WTC11 (cell line): ENCODE measurements at regions not wholly inside any gene's neighbourhood (a gene's known extent, or its start where the extent isn't known, plus 50 kb on each side); places are given as distances from the start of the nearest gene placed in this dataset.
A peak's percentile ranks its signal among the peaks of the same experiment; 100 is the strongest.
"Not testable (repeated sequence)": the region's sequence is repeated elsewhere in the genome, so short reads cannot be mapped to it uniquely, and the experiment has no call there.

Source experiments
- ATAC-seq: fragments of 200-7000 bp; cut with Tn5 transposase; 2 replicates; pipeline ENCODE4 v1.10.0; 2021; ENCODE audit warnings: mild to moderate bottlenecking, moderate library complexity
- CTCF ChIA-PET: fragments of 300-600 bp; sonication (Branson Sonifier 250); formaldehyde crosslinking; loops from one replicate; lab custom pipeline; 2021; ENCODE audit warnings: antibody characterized with exemption; lab: Charles Lee
- POLR2A ChIA-PET: fragments of 350-600 bp; sonication (Branson Sonifier 250); formaldehyde crosslinking; loops from one replicate; lab custom pipeline; 2021; ENCODE audit warnings: antibody characterized with exemption; lab: Charles Lee
- DNase-seq: peaks from one replicate; pipeline ENCODE4 v3.0.0; 2021; ENCODE audit warnings: low spot score
- H3K27ac Mint-ChIP-seq: 2 replicates; pipeline ENCODE4 v1.8.0; 2021; ENCODE audit warnings: mixed read lengths
- H3K27me3 Mint-ChIP-seq: 2 replicates; pipeline ENCODE4 v1.8.0; 2021; ENCODE audit warnings: low read depth, mild to moderate bottlenecking, moderate library complexity, mixed read lengths
- H3K36me3 Mint-ChIP-seq: 2 replicates; pipeline ENCODE4 v1.8.0; 2021; ENCODE audit warnings: mixed read lengths
- H3K4me1 Mint-ChIP-seq: 2 replicates; pipeline ENCODE4 v1.8.0; 2022; ENCODE audit warnings: mixed read lengths
- H3K4me3 Mint-ChIP-seq: 2 replicates; pipeline ENCODE4 v1.8.0; 2021; ENCODE audit warnings: mild to moderate bottlenecking, moderate library complexity, mixed read lengths
- H3K9me3 Mint-ChIP-seq: 2 replicates; pipeline ENCODE4 v1.8.0; 2021; ENCODE audit warnings: mixed read lengths
- ATF1 ChIP-seq: sonication (generic); formaldehyde crosslinking; IDR thresholded peaks from 2 replicates; pipeline ENCODE4 v1.8.1; 2023; ENCODE audit warnings: mild to moderate bottlenecking, moderate library complexity, missing genetic modification reagents
- CREM ChIP-seq: sonication (generic); formaldehyde crosslinking; IDR thresholded peaks from 2 replicates; pipeline ENCODE4 v1.8.1; 2022; ENCODE audit warnings: mild to moderate bottlenecking, missing genetic modification reagents, moderate library complexity
- ESRRA ChIP-seq: sonication (generic); formaldehyde crosslinking; IDR thresholded peaks from 2 replicates; pipeline ENCODE4 v1.8.1; 2022; ENCODE audit warnings: mild to moderate bottlenecking, missing genetic modification reagents, borderline replicate concordance
- ETV6 ChIP-seq: sonication (generic); formaldehyde crosslinking; IDR thresholded peaks from 2 replicates; pipeline ENCODE4 v1.8.1; 2022; ENCODE audit warnings: mild to moderate bottlenecking, missing genetic modification reagents
- FOXK1 ChIP-seq: sonication (generic); formaldehyde crosslinking; IDR thresholded peaks from 2 replicates; pipeline ENCODE4 v1.8.0; 2022; ENCODE audit warnings: mild to moderate bottlenecking, moderate library complexity, missing genetic modification reagents
- FOXP1 ChIP-seq: sonication (generic); formaldehyde crosslinking; IDR thresholded peaks from 2 replicates; pipeline ENCODE4 v1.8.0; 2022; ENCODE audit warnings: missing genetic modification reagents, mild to moderate bottlenecking, moderate library complexity, borderline replicate concordance
- GABPB1 ChIP-seq: sonication (generic); formaldehyde crosslinking; IDR thresholded peaks from 2 replicates; pipeline ENCODE4 v1.8.1; 2023; ENCODE audit warnings: mild to moderate bottlenecking, missing genetic modification reagents
- GRHL2 ChIP-seq: fragments of 250-450 bp; sonication (Bioruptor Pico); IDR thresholded peaks from 2 replicates; pipeline ENCODE4 v1.8.0; 2022; ENCODE audit warnings: mild to moderate bottlenecking, moderate library complexity; ENCODE audit not compliant: insufficient replicate concordance, severe bottlenecking
- IRF1 ChIP-seq: sonication (generic); formaldehyde crosslinking; IDR thresholded peaks from 2 replicates; pipeline ENCODE4 v1.8.0; 2023; ENCODE audit warnings: missing genetic modification reagents
- JUN ChIP-seq: sonication (generic); formaldehyde crosslinking; IDR thresholded peaks from 2 replicates; pipeline ENCODE4 v1.8.0; 2023; ENCODE audit warnings: mild to moderate bottlenecking, missing genetic modification reagents
- MYBL2 ChIP-seq: sonication (generic); formaldehyde crosslinking; IDR thresholded peaks from 2 replicates; pipeline ENCODE4 v1.8.1; 2023; ENCODE audit warnings: mild to moderate bottlenecking, moderate library complexity, missing genetic modification reagents
- NFATC4 ChIP-seq: fragments of 250-450 bp; sonication (Bioruptor Pico); IDR thresholded peaks from 2 replicates; pipeline ENCODE4 v1.9.0; 2021; ENCODE audit warnings: mild to moderate bottlenecking
- PRRX2 ChIP-seq: fragments of 250-450 bp; sonication (Bioruptor Pico); IDR thresholded peaks from 2 replicates; pipeline ENCODE4 v1.8.0; 2021; ENCODE audit warnings: mild to moderate bottlenecking
- SOX15 ChIP-seq: fragments of 250-450 bp; sonication (Bioruptor Pico); IDR thresholded peaks from 2 replicates; pipeline ENCODE4 v1.9.0; 2021; ENCODE audit warnings: mild to moderate bottlenecking
- TCF7 ChIP-seq: sonication (generic); formaldehyde crosslinking; IDR thresholded peaks from 2 replicates; pipeline ENCODE4 v1.8.0; 2022; ENCODE audit warnings: mild to moderate bottlenecking, low read depth, missing genetic modification reagents, moderate library complexity
- ZBTB21 ChIP-seq: sonication (generic); formaldehyde crosslinking; IDR thresholded peaks from 2 replicates; pipeline ENCODE4 v1.8.1; 2023; ENCODE audit warnings: mild to moderate bottlenecking, missing genetic modification reagents, borderline replicate concordance
- ZBTB43 ChIP-seq: sonication (generic); formaldehyde crosslinking; IDR thresholded peaks from 2 replicates; pipeline ENCODE4 v1.8.1; 2023; ENCODE audit warnings: mild to moderate bottlenecking, missing genetic modification reagents
- ZNF232 ChIP-seq: sonication (generic); formaldehyde crosslinking; IDR thresholded peaks from 2 replicates; pipeline ENCODE4 v1.8.0; 2022; ENCODE audit warnings: mild to moderate bottlenecking, missing genetic modification reagents
- ZNF263 ChIP-seq: sonication (generic); formaldehyde crosslinking; IDR thresholded peaks from 2 replicates; pipeline ENCODE4 v1.8.1; 2022; ENCODE audit warnings: low read depth, mild to moderate bottlenecking, moderate library complexity, missing genetic modification reagents
- ZNF416 ChIP-seq: fragments of 250-450 bp; sonication (Bioruptor Pico); IDR thresholded peaks from 2 replicates; pipeline ENCODE4 v1.9.0; 2021; ENCODE audit warnings: mild to moderate bottlenecking, inconsistent platforms
- ZNF423 ChIP-seq: fragments of 250-450 bp; sonication (Bioruptor Pico); IDR thresholded peaks from 2 replicates; pipeline ENCODE4 v2.1.2; 2022; ENCODE audit warnings: mild to moderate bottlenecking, moderate library complexity
- TF ChIP-seq, protein P1 (sequence below): fragments of 250-450 bp; sonication (Bioruptor Pico); IDR thresholded peaks from 2 replicates; pipeline ENCODE4 v1.9.0; 2021; ENCODE audit warnings: moderate library complexity, mild to moderate bottlenecking, inconsistent platforms, borderline replicate concordance
- TF ChIP-seq, protein P2 (sequence below): sonication (generic); formaldehyde crosslinking; IDR thresholded peaks from 2 replicates; pipeline ENCODE4 v1.8.1; 2023; ENCODE audit warnings: mild to moderate bottlenecking, missing genetic modification reagents
- TF ChIP-seq, protein P3 (sequence below): sonication (generic); formaldehyde crosslinking; IDR thresholded peaks from 2 replicates; pipeline ENCODE4 v1.8.1; 2023; ENCODE audit warnings: mild to moderate bottlenecking, moderate library complexity, missing genetic modification reagents
- TF ChIP-seq, protein P4 (sequence below): sonication (generic); formaldehyde crosslinking; IDR thresholded peaks from 2 replicates; pipeline ENCODE4 v1.8.0; 2023; ENCODE audit warnings: mild to moderate bottlenecking, missing genetic modification reagents

DNA sequence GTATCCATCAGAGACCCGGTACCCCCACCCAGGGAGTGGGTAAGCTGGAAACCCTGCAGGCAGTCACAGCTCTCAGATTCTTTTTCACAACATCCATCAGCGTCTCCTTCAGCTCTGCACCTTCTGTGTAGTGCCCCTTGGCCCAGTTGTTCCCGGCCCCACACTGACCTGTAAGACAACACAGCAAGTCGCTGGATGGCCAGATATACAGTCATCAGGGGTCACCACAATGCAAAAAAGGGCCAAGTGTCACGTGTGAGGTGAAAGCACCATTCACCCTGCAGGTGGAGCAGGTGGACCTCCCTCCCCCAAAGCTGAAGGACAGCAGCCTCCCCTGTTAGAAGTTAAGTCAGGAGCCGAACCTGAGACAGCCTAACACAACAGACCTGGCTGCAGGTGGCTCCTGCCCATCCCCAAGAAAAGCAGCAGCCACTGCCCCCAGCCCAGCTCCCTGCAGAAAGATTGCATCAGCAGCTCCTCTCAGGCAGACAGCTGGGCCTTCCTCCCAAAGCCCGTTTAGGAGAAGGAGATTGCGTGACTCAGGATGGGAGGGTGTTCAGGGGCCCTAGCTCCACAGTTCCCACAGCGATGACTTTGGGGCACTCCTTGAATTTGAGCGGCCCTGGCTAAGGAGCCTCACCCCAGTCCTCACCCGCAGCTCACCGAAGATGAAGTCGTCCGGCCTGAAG lies 69.3 kb upstream of the ZNF678 start:
- H3K9me3 Mint-ChIP-seq, H3K27ac Mint-ChIP-seq, H3K4me3 Mint-ChIP-seq, H3K36me3 Mint-ChIP-seq, H3K4me1 Mint-ChIP-seq, CTCF ChIA-PET, DNase-seq, POLR2A ChIA-PET, H3K27me3 Mint-ChIP-seq: not testable (repeated sequence)
- peak; percentile 59 for ATAC-seq

- ChIA-PET CTCF (interaction anchor here (1.1 kb wide), 1 partner anchor 240 kb away, joined by 3 read pairs; no protein-coding TSS in a partner anchor), POLR2A (no interaction called here)
- TF ChIP-seq SOX15 (CRISPR knock-in tag): no peak
- no peak for TF ChIP-seq GABPB1 (CRISPR knock-in tag)
- no peak for TF ChIP-seq ZBTB21 (CRISPR knock-in tag)
- TF ChIP-seq ZNF423: no peak
- no peak for TF ChIP-seq ESRRA
- TF ChIP-seq, protein P1, sequence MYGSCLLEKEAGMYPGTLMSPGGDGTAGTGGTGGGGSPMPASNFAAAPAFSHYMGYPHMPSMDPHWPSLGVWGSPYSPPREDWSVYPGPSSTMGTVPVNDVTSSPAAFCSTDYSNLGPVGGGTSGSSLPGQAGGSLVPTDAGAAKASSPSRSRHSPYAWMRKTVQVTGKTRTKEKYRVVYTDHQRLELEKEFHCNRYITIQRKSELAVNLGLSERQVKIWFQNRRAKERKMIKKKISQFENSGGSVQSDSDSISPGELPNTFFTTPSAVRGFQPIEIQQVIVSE (CRISPR knock-in tag): no peak
- TF ChIP-seq CREM (CRISPR knock-in tag): no peak
- TF ChIP-seq IRF1 (CRISPR knock-in tag): no peak
- TF ChIP-seq NFATC4 (CRISPR knock-in tag): no peak
- no peak for TF ChIP-seq GRHL2 (CRISPR knock-in tag)
- TF ChIP-seq ZNF232 (CRISPR knock-in tag): no peak
- no peak for TF ChIP-seq JUN
- no peak for TF ChIP-seq FOXP1 (CRISPR knock-in tag)
- TF ChIP-seq MYBL2 (CRISPR knock-in tag): no peak
- TF ChIP-seq ZBTB43 (CRISPR knock-in tag): no peak
- no peak for TF ChIP-seq ATF1 (CRISPR knock-in tag)
- no peak for TF ChIP-seq FOXK1 (CRISPR knock-in tag)
- TF ChIP-seq, all 79 proteins: peak for 0
- Mint-ChIP-seq H3K27me3 (0 out of 2 replicates have a peak, but pooled peaks cover 3% of the 10 kb centered on the region), H3K36me3 (peaks cover 25% of the 10 kb centered on the region), H3K9me3 (peaks cover 33% of the 10 kb centered on the region), H3K4me3 (no peak overlapping the region), H3K27ac (no peak overlapping the region), H3K4me1 (0 out of 2 replicates have a peak, but pooled peaks cover 2% of the 10 kb centered on the region)
- ATAC-seq (no peak), DNase-seq (no peak)
Measured at GRCh38 chr1:227490478-227490877, 72.9 kb upstream of the ZNF678 start.

- CTCF ChIA-PET: no interaction called here
- TF ChIP-seq, protein P2, sequence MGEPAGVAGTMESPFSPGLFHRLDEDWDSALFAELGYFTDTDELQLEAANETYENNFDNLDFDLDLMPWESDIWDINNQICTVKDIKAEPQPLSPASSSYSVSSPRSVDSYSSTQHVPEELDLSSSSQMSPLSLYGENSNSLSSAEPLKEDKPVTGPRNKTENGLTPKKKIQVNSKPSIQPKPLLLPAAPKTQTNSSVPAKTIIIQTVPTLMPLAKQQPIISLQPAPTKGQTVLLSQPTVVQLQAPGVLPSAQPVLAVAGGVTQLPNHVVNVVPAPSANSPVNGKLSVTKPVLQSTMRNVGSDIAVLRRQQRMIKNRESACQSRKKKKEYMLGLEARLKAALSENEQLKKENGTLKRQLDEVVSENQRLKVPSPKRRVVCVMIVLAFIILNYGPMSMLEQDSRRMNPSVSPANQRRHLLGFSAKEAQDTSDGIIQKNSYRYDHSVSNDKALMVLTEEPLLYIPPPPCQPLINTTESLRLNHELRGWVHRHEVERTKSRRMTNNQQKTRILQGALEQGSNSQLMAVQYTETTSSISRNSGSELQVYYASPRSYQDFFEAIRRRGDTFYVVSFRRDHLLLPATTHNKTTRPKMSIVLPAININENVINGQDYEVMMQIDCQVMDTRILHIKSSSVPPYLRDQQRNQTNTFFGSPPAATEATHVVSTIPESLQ (CRISPR knock-in tag): no peak
- TF ChIP-seq TCF7 (CRISPR knock-in tag) (no peak), ETV6 (CRISPR knock-in tag) (no peak), ZNF416 (CRISPR knock-in tag) (no peak), ZNF263 (CRISPR knock-in tag) (no peak), PRRX2 (no peak)
- TF ChIP-seq, protein P3, sequence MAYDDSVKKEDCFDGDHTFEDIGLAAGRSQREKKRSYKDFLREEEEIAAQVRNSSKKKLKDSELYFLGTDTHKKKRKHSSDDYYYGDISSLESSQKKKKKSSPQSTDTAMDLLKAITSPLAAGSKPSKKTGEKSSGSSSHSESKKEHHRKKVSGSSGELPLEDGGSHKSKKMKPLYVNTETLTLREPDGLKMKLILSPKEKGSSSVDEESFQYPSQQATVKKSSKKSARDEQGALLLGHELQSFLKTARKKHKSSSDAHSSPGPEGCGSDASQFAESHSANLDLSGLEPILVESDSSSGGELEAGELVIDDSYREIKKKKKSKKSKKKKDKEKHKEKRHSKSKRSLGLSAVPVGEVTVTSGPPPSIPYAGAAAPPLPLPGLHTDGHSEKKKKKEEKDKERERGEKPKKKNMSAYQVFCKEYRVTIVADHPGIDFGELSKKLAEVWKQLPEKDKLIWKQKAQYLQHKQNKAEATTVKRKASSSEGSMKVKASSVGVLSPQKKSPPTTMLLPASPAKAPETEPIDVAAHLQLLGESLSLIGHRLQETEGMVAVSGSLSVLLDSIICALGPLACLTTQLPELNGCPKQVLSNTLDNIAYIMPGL (CRISPR knock-in tag): no peak
- TF ChIP-seq, protein P4, sequence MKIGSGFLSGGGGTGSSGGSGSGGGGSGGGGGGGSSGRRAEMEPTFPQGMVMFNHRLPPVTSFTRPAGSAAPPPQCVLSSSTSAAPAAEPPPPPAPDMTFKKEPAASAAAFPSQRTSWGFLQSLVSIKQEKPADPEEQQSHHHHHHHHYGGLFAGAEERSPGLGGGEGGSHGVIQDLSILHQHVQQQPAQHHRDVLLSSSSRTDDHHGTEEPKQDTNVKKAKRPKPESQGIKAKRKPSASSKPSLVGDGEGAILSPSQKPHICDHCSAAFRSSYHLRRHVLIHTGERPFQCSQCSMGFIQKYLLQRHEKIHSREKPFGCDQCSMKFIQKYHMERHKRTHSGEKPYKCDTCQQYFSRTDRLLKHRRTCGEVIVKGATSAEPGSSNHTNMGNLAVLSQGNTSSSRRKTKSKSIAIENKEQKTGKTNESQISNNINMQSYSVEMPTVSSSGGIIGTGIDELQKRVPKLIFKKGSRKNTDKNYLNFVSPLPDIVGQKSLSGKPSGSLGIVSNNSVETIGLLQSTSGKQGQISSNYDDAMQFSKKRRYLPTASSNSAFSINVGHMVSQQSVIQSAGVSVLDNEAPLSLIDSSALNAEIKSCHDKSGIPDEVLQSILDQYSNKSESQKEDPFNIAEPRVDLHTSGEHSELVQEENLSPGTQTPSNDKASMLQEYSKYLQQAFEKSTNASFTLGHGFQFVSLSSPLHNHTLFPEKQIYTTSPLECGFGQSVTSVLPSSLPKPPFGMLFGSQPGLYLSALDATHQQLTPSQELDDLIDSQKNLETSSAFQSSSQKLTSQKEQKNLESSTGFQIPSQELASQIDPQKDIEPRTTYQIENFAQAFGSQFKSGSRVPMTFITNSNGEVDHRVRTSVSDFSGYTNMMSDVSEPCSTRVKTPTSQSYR (CRISPR knock-in tag): no peak
Measured at GRCh38 chr1:227490001-227490400, 73.4 kb upstream of the ZNF678 start.

More at GRCh38 chr1:227490001-227490400, 73.4 kb upstream of the ZNF678 start:
- H3K9me3 Mint-ChIP-seq: peaks cover 38% of the 10 kb centered on the region
- H3K4me1 Mint-ChIP-seq: 0 out of 2 replicates have a peak, but pooled peaks cover 2% of the 10 kb centered on the region
- H3K27ac Mint-ChIP-seq: no peak overlapping the region
- H3K4me3 Mint-ChIP-seq: no peak overlapping the region
- POLR2A ChIA-PET: no interaction called here
- peaks cover 25% of the 10 kb centered on the region for H3K36me3 Mint-ChIP-seq
- H3K27me3 Mint-ChIP-seq: 0 out of 2 replicates have a peak, but pooled peaks cover 3% of the 10 kb centered on the region
- DNase-seq (no peak), ATAC-seq (no peak)
